GM23338 (cell line): ENCODE measurements at regions not wholly inside any gene's neighbourhood (a gene's known extent, or its start where the extent isn't known, plus 50 kb on each side); places are given as distances from the start of the nearest gene placed in this dataset.

ENCODE experiments used
- CTCF ChIP-seq, 2 experiments: fragments of 200-600 bp in 1 of 2; sonication (generic) in 1 of 2; conservative IDR thresholded peaks; 2 replicates each; pipeline versions ENCODE4 v1.5.1 to v1.6.1; 2016 to 2017; ENCODE audit warnings: antibody characterized with exemption in 2 of 2, low read depth in 2 of 2, mild to moderate bottlenecking in 2 of 2, moderate library complexity in 1 of 2
- REST ChIP-seq: IDR thresholded peaks from one replicate; pipeline ENCODE4 v1.6.1; 2018; ENCODE audit warnings: antibody characterized with exemption; ENCODE audit not compliant: unreplicated experiment
- ZNF114 ChIP-seq: fragments of 250-450 bp; sonication (Bioruptor Pico); IDR thresholded peaks from 2 replicates; pipeline ENCODE4 v1.5.0; 2020; ENCODE audit warnings: mild to moderate bottlenecking, moderate library complexity

GRCh38 chr1:186736971-186737685 lies 56.9 kb upstream of the PTGS2 start:
- TF ChIP-seq CTCF (conservative IDR thresholded peaks at IDR 0.05; ENCODE audit: low read depth in 2 of 2): no peak
- TF ChIP-seq REST: no peak
- no peak for TF ChIP-seq ZNF114 (CRISPR knock-in tag)
